Body of pancreas (tissue), 4 donors: ENCODE measurements at regions not wholly inside any gene's neighbourhood (a gene's known extent, or its start where the extent isn't known, plus 50 kb on each side); places are given as distances from the start of the nearest gene placed in this dataset.

Experiments
- ATAC-seq: fragments of 150-250 bp; one replicate; pipeline ENCODE4 v1.9.1; 2016
- DNase-seq, 4 donors: peaks; one replicate each; pipeline ENCODE4 v3.0.0-alpha.2; 2019
- H3K27ac ChIP-seq, 4 donors: fragments of 200-600 bp; sonication (generic); 1 replicate in 3 of 4; 2 replicates in 1 of 4; pipeline versions ENCODE4 v1.5.1 to v1.6.1; 2016 to 2019; ENCODE audit warnings: mild to moderate bottlenecking in 1 of 4, mixed read lengths in 1 of 4, moderate library complexity in 1 of 4
- H3K27me3 ChIP-seq, 2 donors: fragments of 200-600 bp; sonication (generic); one replicate each; pipeline ENCODE4 v1.6.0; 2016; ENCODE audit warnings: mild to moderate bottlenecking in 1 of 2
- H3K36me3 ChIP-seq, 2 donors: fragments of 200-600 bp; sonication (generic); replicated peaks in 1 of 2; 2 replicates each; pipeline ENCODE4 v1.5.1; 2016; ENCODE audit warnings: low read depth in 2 of 2; ENCODE audit not compliant: insufficient read depth in 1 of 2
- H3K4me1 ChIP-seq: fragments of 200-600 bp; sonication (generic); one replicate; pipeline ENCODE4 v1.6.0; 2016
- H3K4me3 ChIP-seq, 2 donors: fragments of 200-600 bp; sonication (generic); 1 replicate in 1 of 2; 2 replicates in 1 of 2; pipeline ENCODE4 v1.5.1; 2016 to 2019
- H3K9me3 ChIP-seq, 3 donors: fragments of 200-600 bp; sonication (generic); 1 replicate in 2 of 3; 2 replicates in 1 of 3; pipeline ENCODE4 v1.5.1; 2016
- CTCF ChIP-seq, 7 experiments: fragments of 450-650 bp in 4 of 7; fragments of 200-600 bp in 3 of 7; sonication (generic) in 3 of 7; IDR thresholded peaks; one replicate each; pipeline ENCODE4 v1.5.1; 2016 to 2019; ENCODE audit warnings: antibody characterized with exemption in 7 of 7
- POLR2A ChIP-seq, 3 donors: fragments of 450-650 bp; IDR thresholded peaks; one replicate each; pipeline ENCODE4 v1.6.1; 2016; ENCODE audit warnings: antibody characterized with exemption in 3 of 3, mild to moderate bottlenecking in 2 of 3
- WGBS, 2 donors: methylation state at CpG; one replicate each; pipeline ENCODE4 v1.1.5; 2017; 5-methylcytosine and 5-hydroxymethylcytosine counted together
- intact Hi-C: fragments of 100-400 bp; cut with DNase I; formaldehyde crosslinking; loops from one replicate; pipeline ENCODE4 v1.15.1; 2023

- no peaks in the 10 kb centered on the region for H3K27me3 ChIP-seq
- TF ChIP-seq CTCF (IDR thresholded peaks at IDR 0.05): no peak
- TF ChIP-seq POLR2A (IDR thresholded peaks at IDR 0.05): no peak
- no peak overlapping the region for H3K4me3 ChIP-seq
- no peaks in the 10 kb centered on the region for H3K9me3 ChIP-seq
- no peaks in the 10 kb centered on the region for H3K36me3 ChIP-seq
- intact Hi-C loops: no loop called here
- 83 to 90% methylated on average over 5 of the region's 5 CpGs for WGBS, 2 donors
- ATAC-seq (no peak), DNase-seq (no peak)
- no peak overlapping the region for H3K27ac ChIP-seq
- H3K4me1 ChIP-seq: no peaks in the 10 kb centered on the region
Measured at GRCh38 chr5:126093718-126094117, 329.5 kb upstream of the GRAMD2B start.

GRCh38 chr5:126094991-126095390, 328.2 kb upstream of the GRAMD2B start:
- no peak overlapping the region for H3K27ac ChIP-seq
- no peak for DNase-seq
- no peak for ATAC-seq
- TF ChIP-seq CTCF (IDR thresholded peaks at IDR 0.05) (no peak), POLR2A (IDR thresholded peaks at IDR 0.05) (no peak)
- no peaks in the 10 kb centered on the region for H3K27me3 ChIP-seq
- H3K9me3 ChIP-seq: no peaks in the 10 kb centered on the region
- no peaks in the 10 kb centered on the region for H3K36me3 ChIP-seq
- H3K4me3 ChIP-seq: no peak overlapping the region
- intact Hi-C loops: no loop called here
- 60 to 83% methylated on average over 2 of the region's 2 CpGs for WGBS, 2 donors
- H3K4me1 ChIP-seq: no peaks in the 10 kb centered on the region

GRCh38 chr5:126096442-126097006, 326.7 kb upstream of the GRAMD2B start:
- Histone ChIP-seq H3K9me3 (no peaks in the 10 kb centered on the region), H3K36me3 (no peaks in the 10 kb centered on the region), H3K4me3 (no peak overlapping the region), H3K4me1 (no peaks in the 10 kb centered on the region), H3K27me3 (no peaks in the 10 kb centered on the region), H3K27ac (no peak overlapping the region)
- TF ChIP-seq POLR2A (IDR thresholded peaks at IDR 0.05) (no peak), CTCF (IDR thresholded peaks at IDR 0.05) (no peak)
- DNase-seq (no peak), ATAC-seq (no peak)
- WGBS, 2 donors: 53 to 56% methylated on average over 4 of the region's 4 CpGs
- intact Hi-C loops: no loop called here

- Histone ChIP-seq H3K27ac (no peak overlapping the region), H3K9me3 (no peaks in the 10 kb centered on the region), H3K27me3 (no peaks in the 10 kb centered on the region), H3K36me3 (no peaks in the 10 kb centered on the region), H3K4me1 (no peaks in the 10 kb centered on the region), H3K4me3 (no peak overlapping the region)
- TF ChIP-seq POLR2A (IDR thresholded peaks at IDR 0.05) (no peak), CTCF (IDR thresholded peaks at IDR 0.05) (no peak)
- intact Hi-C loops: no loop called here
- ATAC-seq: no peak
- DNase-seq: no peak
- WGBS, 2 donors: 43 to 77% methylated on average over 1 of the region's 1 CpG
Measured at GRCh38 chr5:126097876-126098275, 325.3 kb upstream of the GRAMD2B start.

- intact Hi-C loops: no loop called here
- WGBS, 2 donors: 85 to 89% methylated on average over 1 of the region's 1 CpG
- Histone ChIP-seq H3K4me1 (no peaks in the 10 kb centered on the region), H3K27me3 (no peaks in the 10 kb centered on the region), H3K9me3 (no peaks in the 10 kb centered on the region), H3K27ac (no peak overlapping the region), H3K4me3 (no peak overlapping the region), H3K36me3 (no peaks in the 10 kb centered on the region)
- no peak for ATAC-seq
- no peak for TF ChIP-seq CTCF (IDR thresholded peaks at IDR 0.05)
- no peak for TF ChIP-seq POLR2A (IDR thresholded peaks at IDR 0.05)
- DNase-seq: no peak
Measured at GRCh38 chr5:126098330-126099017, 324.7 kb upstream of the GRAMD2B start.
